A673 (cell line): ENCODE measurements at regions not wholly inside any gene's neighbourhood (a gene's known extent, or its start where the extent isn't known, plus 50 kb on each side); places are given as distances from the start of the nearest gene placed in this dataset.

Source experiments
- BruUV-seq: library from RNA; stranded (reverse); fragments of 400-500 nt; replicated peaks from 2 replicates; lab custom pipeline; 2021; lab: Mats Ljungman, UMichigan
- CTCF ChIA-PET: fragments of 300-600 bp; sonication (Branson Sonifier 250); formaldehyde crosslinking; loops from one replicate; lab custom pipeline; 2022; ENCODE audit warnings: antibody characterized with exemption; lab: Charles Lee
- POLR2A ChIA-PET: fragments of 300-600 bp; sonication (Branson Sonifier 250); formaldehyde crosslinking; loops from one replicate; lab custom pipeline; 2022; ENCODE audit warnings: antibody characterized with exemption; ENCODE audit not compliant: low non-redundant PET; lab: Charles Lee
- DNase-seq: peaks from one replicate; pipeline ENCODE4 v3.0.0-alpha.2; 2015; ENCODE audit warnings: low spot score
- H3K27ac ChIP-seq: fragments of 200-600 bp; sonication (generic); 2 replicates; pipeline ENCODE4 v1.5.1; 2016; ENCODE audit warnings: mixed run types, low read depth, mild to moderate bottlenecking, mixed read lengths, antibody characterized with exemption, low read length; ENCODE audit not compliant: poor library complexity, severe bottlenecking
- H3K27me3 ChIP-seq: fragments of 200-600 bp; sonication (generic); replicated peaks from 2 replicates; pipeline ENCODE4 v1.6.1; 2017; ENCODE audit warnings: mixed run types, low read depth, mild to moderate bottlenecking, mixed read lengths, antibody characterized with exemption, low read length; ENCODE audit not compliant: insufficient read depth, poor library complexity
- H3K36me3 ChIP-seq: fragments of 200-600 bp; sonication (generic); 2 replicates; pipeline ENCODE4 v1.6.1; 2016; ENCODE audit warnings: mixed run types, mild to moderate bottlenecking, mixed read lengths, antibody characterized with exemption, low read length; ENCODE audit not compliant: insufficient read depth, poor library complexity, severe bottlenecking
- H3K4me1 ChIP-seq: fragments of 200-600 bp; sonication (generic); 2 replicates; pipeline ENCODE4 v1.6.1; 2017; ENCODE audit warnings: mixed run types, mild to moderate bottlenecking, mixed read lengths, antibody characterized with exemption, low read length; ENCODE audit not compliant: insufficient read depth, poor library complexity, severe bottlenecking
- H3K4me3 ChIP-seq: fragments of 200-600 bp; sonication (generic); 2 replicates; pipeline ENCODE4 v1.5.1; 2016; ENCODE audit warnings: low read depth, mixed run types, mild to moderate bottlenecking, mixed read lengths, low read length; ENCODE audit not compliant: poor library complexity, severe bottlenecking
- H3K9me3 ChIP-seq: fragments of 200-600 bp; sonication (generic); 2 replicates; pipeline ENCODE4 v1.6.1; 2016; ENCODE audit warnings: mixed run types, low read depth, mild to moderate bottlenecking, mixed read lengths, antibody characterized with exemption, low read length; ENCODE audit not compliant: poor library complexity, severe bottlenecking
- CTCF ChIP-seq: fragments of 300-800, 200-600 bp; sonication (generic); conservative IDR thresholded peaks from 2 replicates; pipeline ENCODE4 v1.5.1; 2017; ENCODE audit warnings: low read depth, mild to moderate bottlenecking, antibody characterized with exemption, low read length, moderate library complexity, mixed read lengths
- EZH2 ChIP-seq: fragments of 200-600 bp; sonication (generic); IDR thresholded peaks from 2 replicates; pipeline ENCODE4 v1.6.1; 2017; ENCODE audit warnings: borderline replicate concordance, low read depth, mild to moderate bottlenecking, mixed read lengths, antibody characterized with exemption, low read length; ENCODE audit not compliant: poor library complexity, severe bottlenecking
- intact Hi-C: fragments of 100-400 bp; cut with micrococcal nuclease; formaldehyde crosslinking; loops from one replicate; pipeline ENCODE4 v1.10.0; 2022; ENCODE audit not compliant: unreplicated experiment

- no peaks in the 10 kb centered on the region for H3K36me3 ChIP-seq
- BruUV-seq, result no TSS peak
- ChIA-PET CTCF (no interaction called here), POLR2A (no interaction called here)
- no peak overlapping the region for H3K27ac ChIP-seq
- DNase-seq, result no peak
- no peak overlapping the region for H3K4me3 ChIP-seq
- intact Hi-C loops, result no loop called here
- no peaks in the 10 kb centered on the region for H3K9me3 ChIP-seq
- H3K27me3 ChIP-seq, result peaks cover 11% of the 10 kb centered on the region
- TF ChIP-seq EZH2 (no peak), CTCF (no peak)
- H3K4me1 ChIP-seq, result no peaks in the 10 kb centered on the region
Measured at GRCh38 chr9:83151627-83152137, 88.7 kb upstream of the RASEF start.

- CTCF ChIA-PET, result no interaction called here
- BruUV-seq, result no TSS peak
- intact Hi-C loops, result no loop called here
- Histone ChIP-seq H3K4me1 (no peaks in the 10 kb centered on the region), H3K27me3 (peaks cover 11% of the 10 kb centered on the region), H3K27ac (no peak overlapping the region), H3K36me3 (no peaks in the 10 kb centered on the region), H3K9me3 (no peaks in the 10 kb centered on the region), H3K4me3 (no peak overlapping the region)
- POLR2A ChIA-PET, result no interaction called here
- DNase-seq, result no peak
- no peak for TF ChIP-seq EZH2
Measured at GRCh38 chr9:83147315-83148149, 84.6 kb upstream of the RASEF start.

GRCh38 chr9:83146325-83146724, 83.4 kb upstream of the RASEF start:
- no TSS peak for BruUV-seq
- TF ChIP-seq CTCF, result no peak
- TF ChIP-seq EZH2, result no peak
- H3K9me3 ChIP-seq, result no peaks in the 10 kb centered on the region
- H3K4me1 ChIP-seq, result no peaks in the 10 kb centered on the region
- no peak overlapping the region for H3K27ac ChIP-seq
- DNase-seq, result no peak
- H3K4me3 ChIP-seq, result no peak overlapping the region
- ChIA-PET POLR2A (no interaction called here), CTCF (no interaction called here)
- peaks cover 11% of the 10 kb centered on the region for H3K27me3 ChIP-seq
- intact Hi-C loops, result no loop called here
- no peaks in the 10 kb centered on the region for H3K36me3 ChIP-seq
